HL-60 (cell line): ENCODE measurements at regions not wholly inside any gene's neighbourhood (a gene's known extent, or its start where the extent isn't known, plus 50 kb on each side); places are given as distances from the start of the nearest gene placed in this dataset.

Source experiments
- DNase-seq, 2 experiments: peaks; one replicate each; pipeline ENCODE4 v3.0.0-alpha.2; 2010 to 2020; ENCODE audit warnings: low read depth in 1 of 2, low spot score in 1 of 2
- H3K27ac ChIP-seq: fragments of 250-450 bp; sonication (Bioruptor Pico); replicated peaks from 2 replicates; pipeline ENCODE4 v1.5.1; 2020; ENCODE audit warnings: mild to moderate bottlenecking, moderate library complexity
- H3K27me3 ChIP-seq: fragments of 250-450 bp; sonication (Bioruptor Pico); 2 replicates; pipeline ENCODE4 v1.5.1; 2021; ENCODE audit warnings: mild to moderate bottlenecking, moderate library complexity; ENCODE audit not compliant: insufficient read depth, poor library complexity, severe bottlenecking
- H3K4me3 ChIP-seq: replicated peaks from 2 replicates; pipeline ENCODE4 v1.5.1; 2011; ENCODE audit warnings: mild to moderate bottlenecking, control low read depth, low read length; ENCODE audit not compliant: insufficient read depth
- GABPA ChIP-seq: IDR thresholded peaks from 2 replicates; pipeline ENCODE4 v1.6.1; 2012; ENCODE audit warnings: low read depth
- POLR2AphosphoS5 ChIP-seq: IDR thresholded peaks from 2 replicates; pipeline ENCODE4 v1.6.1; 2012; ENCODE audit warnings: low read depth
- SPI1 ChIP-seq: IDR thresholded peaks from 2 replicates; pipeline ENCODE4 v1.6.1; 2012; ENCODE audit warnings: low read depth, mild to moderate bottlenecking, borderline replicate concordance
- TF ChIP-seq, protein P1 (sequence below): IDR thresholded peaks from one replicate; pipeline ENCODE4 v1.5.1; 2011; ENCODE audit warnings: low read length, control low read depth, inconsistent platforms; ENCODE audit not compliant: insufficient read depth
- TF ChIP-seq, protein P2 (sequence below): IDR thresholded peaks from 2 replicates; pipeline ENCODE4 v1.6.1; 2012; ENCODE audit warnings: low read depth; ENCODE audit not compliant: insufficient replicate concordance

DNA sequence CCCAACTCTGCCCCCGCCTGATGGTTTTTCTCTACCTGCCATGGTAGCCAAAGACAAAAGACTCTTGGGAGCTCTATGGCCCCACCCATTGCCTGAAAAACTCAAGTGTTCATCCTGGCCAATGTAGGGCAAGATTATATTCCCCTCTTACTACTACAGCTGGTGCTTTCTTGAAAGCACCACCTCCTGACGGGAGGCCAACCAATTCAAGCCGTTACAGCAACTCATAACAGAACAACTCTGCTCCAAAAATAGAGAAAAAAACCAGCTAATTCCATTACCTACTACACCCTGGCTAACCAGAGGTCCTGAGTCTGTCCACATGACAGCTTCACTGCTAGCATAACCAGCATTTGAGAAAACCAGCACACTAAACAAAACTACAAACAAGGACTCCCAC, 127.5 kb upstream of the GAREM1 start:
- DNase-seq: no peak
- H3K27ac ChIP-seq: no peak overlapping the region
- no peak overlapping the region for H3K4me3 ChIP-seq
- TF ChIP-seq, protein P1, sequence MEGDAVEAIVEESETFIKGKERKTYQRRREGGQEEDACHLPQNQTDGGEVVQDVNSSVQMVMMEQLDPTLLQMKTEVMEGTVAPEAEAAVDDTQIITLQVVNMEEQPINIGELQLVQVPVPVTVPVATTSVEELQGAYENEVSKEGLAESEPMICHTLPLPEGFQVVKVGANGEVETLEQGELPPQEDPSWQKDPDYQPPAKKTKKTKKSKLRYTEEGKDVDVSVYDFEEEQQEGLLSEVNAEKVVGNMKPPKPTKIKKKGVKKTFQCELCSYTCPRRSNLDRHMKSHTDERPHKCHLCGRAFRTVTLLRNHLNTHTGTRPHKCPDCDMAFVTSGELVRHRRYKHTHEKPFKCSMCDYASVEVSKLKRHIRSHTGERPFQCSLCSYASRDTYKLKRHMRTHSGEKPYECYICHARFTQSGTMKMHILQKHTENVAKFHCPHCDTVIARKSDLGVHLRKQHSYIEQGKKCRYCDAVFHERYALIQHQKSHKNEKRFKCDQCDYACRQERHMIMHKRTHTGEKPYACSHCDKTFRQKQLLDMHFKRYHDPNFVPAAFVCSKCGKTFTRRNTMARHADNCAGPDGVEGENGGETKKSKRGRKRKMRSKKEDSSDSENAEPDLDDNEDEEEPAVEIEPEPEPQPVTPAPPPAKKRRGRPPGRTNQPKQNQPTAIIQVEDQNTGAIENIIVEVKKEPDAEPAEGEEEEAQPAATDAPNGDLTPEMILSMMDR: no peak
- TF ChIP-seq POLR2AphosphoS5 (no peak), GABPA (no peak), SPI1 (no peak)
- TF ChIP-seq, protein P2, sequence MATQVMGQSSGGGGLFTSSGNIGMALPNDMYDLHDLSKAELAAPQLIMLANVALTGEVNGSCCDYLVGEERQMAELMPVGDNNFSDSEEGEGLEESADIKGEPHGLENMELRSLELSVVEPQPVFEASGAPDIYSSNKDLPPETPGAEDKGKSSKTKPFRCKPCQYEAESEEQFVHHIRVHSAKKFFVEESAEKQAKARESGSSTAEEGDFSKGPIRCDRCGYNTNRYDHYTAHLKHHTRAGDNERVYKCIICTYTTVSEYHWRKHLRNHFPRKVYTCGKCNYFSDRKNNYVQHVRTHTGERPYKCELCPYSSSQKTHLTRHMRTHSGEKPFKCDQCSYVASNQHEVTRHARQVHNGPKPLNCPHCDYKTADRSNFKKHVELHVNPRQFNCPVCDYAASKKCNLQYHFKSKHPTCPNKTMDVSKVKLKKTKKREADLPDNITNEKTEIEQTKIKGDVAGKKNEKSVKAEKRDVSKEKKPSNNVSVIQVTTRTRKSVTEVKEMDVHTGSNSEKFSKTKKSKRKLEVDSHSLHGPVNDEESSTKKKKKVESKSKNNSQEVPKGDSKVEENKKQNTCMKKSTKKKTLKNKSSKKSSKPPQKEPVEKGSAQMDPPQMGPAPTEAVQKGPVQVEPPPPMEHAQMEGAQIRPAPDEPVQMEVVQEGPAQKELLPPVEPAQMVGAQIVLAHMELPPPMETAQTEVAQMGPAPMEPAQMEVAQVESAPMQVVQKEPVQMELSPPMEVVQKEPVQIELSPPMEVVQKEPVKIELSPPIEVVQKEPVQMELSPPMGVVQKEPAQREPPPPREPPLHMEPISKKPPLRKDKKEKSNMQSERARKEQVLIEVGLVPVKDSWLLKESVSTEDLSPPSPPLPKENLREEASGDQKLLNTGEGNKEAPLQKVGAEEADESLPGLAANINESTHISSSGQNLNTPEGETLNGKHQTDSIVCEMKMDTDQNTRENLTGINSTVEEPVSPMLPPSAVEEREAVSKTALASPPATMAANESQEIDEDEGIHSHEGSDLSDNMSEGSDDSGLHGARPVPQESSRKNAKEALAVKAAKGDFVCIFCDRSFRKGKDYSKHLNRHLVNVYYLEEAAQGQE: no peak
- H3K27me3 ChIP-seq: no peaks in the 10 kb centered on the region

DNA sequence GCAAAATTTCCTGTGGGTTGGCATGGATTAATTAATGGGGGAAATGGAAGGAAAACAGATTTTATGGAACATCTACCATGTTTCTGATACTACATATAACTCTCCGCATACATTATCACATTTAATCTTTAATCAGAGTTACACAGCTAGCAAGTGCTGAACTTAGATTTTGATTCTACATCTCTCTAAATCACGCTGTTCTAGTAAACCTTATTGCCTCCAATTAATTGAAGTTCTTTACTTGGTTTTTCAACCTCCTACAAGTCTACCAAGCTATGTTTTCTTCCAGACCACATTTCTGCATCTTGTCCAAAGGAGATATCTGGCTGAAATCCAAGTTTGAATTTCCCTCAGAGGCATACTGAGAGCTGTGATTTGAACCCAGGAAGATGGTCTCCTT, 125.8 kb upstream of the GAREM1 start:
- H3K27me3 ChIP-seq: no peaks in the 10 kb centered on the region
- no peak for TF ChIP-seq SPI1
- DNase-seq: no peak
- H3K4me3 ChIP-seq: no peak overlapping the region
- H3K27ac ChIP-seq: no peak overlapping the region

DNA sequence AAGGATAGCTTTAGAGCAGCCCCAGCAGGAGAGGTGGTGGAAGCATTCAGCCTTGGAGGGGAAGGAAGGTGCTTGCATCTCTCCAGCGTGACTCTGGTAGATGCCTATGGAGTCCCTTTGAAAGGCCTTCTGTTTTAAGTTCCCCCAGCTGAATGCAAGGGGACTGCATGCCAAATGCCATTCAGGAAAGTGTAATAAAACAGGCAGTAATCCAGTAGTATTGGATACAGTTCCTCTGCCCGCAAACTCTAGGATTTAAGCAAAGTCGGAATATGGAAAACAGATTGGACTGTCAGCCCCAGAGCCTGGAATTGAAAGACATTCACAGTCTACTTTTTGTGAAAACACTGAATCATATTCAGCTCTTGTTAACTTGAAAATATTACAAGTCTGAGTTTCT, 125.2 kb upstream of the GAREM1 start:
- no peaks in the 10 kb centered on the region for H3K27me3 ChIP-seq
- H3K27ac ChIP-seq: no peak overlapping the region
- TF ChIP-seq POLR2AphosphoS5 (no peak), SPI1 (no peak), GABPA (no peak)
- TF ChIP-seq, protein P2: no peak
- TF ChIP-seq, protein P1: no peak
- no peak for DNase-seq
- H3K4me3 ChIP-seq: no peak overlapping the region

DNA sequence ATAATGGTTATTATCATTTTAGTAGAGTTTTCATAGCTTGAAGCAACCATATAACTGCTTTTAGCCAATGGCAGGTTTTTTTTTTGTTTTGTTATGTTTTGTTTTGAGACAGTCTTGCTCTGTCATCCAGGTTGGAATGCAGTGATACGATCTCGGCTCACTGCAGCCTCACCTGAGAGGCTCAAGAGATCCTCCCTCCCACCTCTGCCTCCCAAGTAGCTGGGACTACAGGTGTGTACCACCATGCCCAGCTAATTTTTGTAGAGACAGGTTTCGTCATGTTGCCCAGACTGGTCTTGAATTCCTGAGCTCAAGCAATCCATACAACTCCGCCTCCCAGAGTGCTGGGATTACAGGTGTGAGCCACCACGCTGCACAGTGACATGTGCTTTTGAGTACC, 117.5 kb upstream of the GAREM1 start:
- no peaks in the 10 kb centered on the region for H3K27me3 ChIP-seq
- TF ChIP-seq SPI1: no peak
- TF ChIP-seq GABPA: no peak
- TF ChIP-seq POLR2AphosphoS5: no peak
- TF ChIP-seq, protein P1: no peak
- TF ChIP-seq, protein P2: no peak
- no peak overlapping the region for H3K4me3 ChIP-seq
- H3K27ac ChIP-seq: no peak overlapping the region
- no peak for DNase-seq
